Caco-2 (cell line): ENCODE measurements at regions not wholly inside any gene's neighbourhood (a gene's known extent, or its start where the extent isn't known, plus 50 kb on each side); places are given as distances from the start of the nearest gene placed in this dataset.

ENCODE experiments used
- BruUV-seq: library from RNA; stranded (reverse); fragments of 400-500 nt; replicated peaks from 2 replicates; lab custom pipeline; 2021; lab: Mats Ljungman, UMichigan
- CTCF ChIA-PET: fragments of 300-600 bp; sonication (Branson Sonifier 250); formaldehyde crosslinking; loops from one replicate; lab custom pipeline; 2022; ENCODE audit warnings: antibody characterized with exemption; lab: Charles Lee
- POLR2A ChIA-PET: fragments of 300-600 bp; sonication (Branson Sonifier 250); formaldehyde crosslinking; loops from one replicate; lab custom pipeline; 2022; ENCODE audit warnings: antibody characterized with exemption; lab: Charles Lee
- DNase-seq, 2 experiments: peaks; one replicate each; pipeline versions ENCODE4 v3.0.0 to v3.0.0-alpha.2; 2020 to 2022
- H3K27me3 ChIP-seq: replicated peaks from 2 replicates; pipeline ENCODE4 v1.6.0; 2011; ENCODE audit warnings: low read length; ENCODE audit not compliant: control insufficient read depth, insufficient read depth
- H3K36me3 ChIP-seq: 2 replicates; pipeline ENCODE4 v1.5.1; 2011; ENCODE audit warnings: low read length; ENCODE audit not compliant: control insufficient read depth, insufficient read depth
- H3K4me1 ChIP-seq: fragments of 250-450 bp; sonication (Bioruptor Pico); 2 replicates; pipeline ENCODE4 v1.5.1; 2020; ENCODE audit warnings: mild to moderate bottlenecking
- H3K4me3 ChIP-seq: 2 replicates; pipeline ENCODE4 v1.5.1; 2011; ENCODE audit warnings: low read depth, mild to moderate bottlenecking, control low read depth, low read length
- H3K9me3 ChIP-seq: fragments of 250-450 bp; sonication (Bioruptor Pico); 2 replicates; pipeline ENCODE4 v1.5.1; 2020; ENCODE audit warnings: mild to moderate bottlenecking, moderate library complexity
- H3K27ac Mint-ChIP-seq: one replicate; pipeline ENCODE4 v1.8.0; 2022; ENCODE audit warnings: mixed read lengths; ENCODE audit not compliant: unreplicated experiment
- H3K27me3 Mint-ChIP-seq: one replicate; pipeline ENCODE4 v1.8.0; 2022; ENCODE audit warnings: mixed read lengths; ENCODE audit not compliant: insufficient read depth, unreplicated experiment
- H3K36me3 Mint-ChIP-seq: one replicate; pipeline ENCODE4 v1.8.0; 2022; ENCODE audit warnings: mild to moderate bottlenecking, mixed read lengths; ENCODE audit not compliant: insufficient read depth, unreplicated experiment
- H3K4me1 Mint-ChIP-seq: one replicate; pipeline ENCODE4 v1.8.0; 2022; ENCODE audit warnings: low read depth, mixed read lengths; ENCODE audit not compliant: unreplicated experiment
- H3K4me3 Mint-ChIP-seq: one replicate; pipeline ENCODE4 v1.8.0; 2022; ENCODE audit warnings: mild to moderate bottlenecking, moderate library complexity, mixed read lengths; ENCODE audit not compliant: unreplicated experiment
- H3K9me3 Mint-ChIP-seq: one replicate; pipeline ENCODE4 v1.8.0; 2022; ENCODE audit warnings: mixed read lengths; ENCODE audit not compliant: unreplicated experiment
- CTCF ChIP-seq, 2 experiments: fragments of 200-600 bp in 1 of 2; IDR thresholded peaks; 1 replicate in 1 of 2; 2 replicates in 1 of 2; pipeline versions ENCODE4 v1.5.1 to v1.8.0; 2011 to 2022; ENCODE audit warnings: antibody characterized with exemption in 1 of 2, control low read depth in 1 of 2, inconsistent platforms in 1 of 2, low read depth in 1 of 2, low read length in 1 of 2, mild to moderate bottlenecking in 1 of 2, moderate library complexity in 1 of 2; ENCODE audit not compliant: insufficient read depth in 1 of 2, severe bottlenecking in 1 of 2, unreplicated experiment in 1 of 2
- intact Hi-C: fragments of 100-400 bp; cut with micrococcal nuclease; formaldehyde crosslinking; loops from one replicate; pipeline ENCODE4 v1.10.0; 2022; ENCODE audit not compliant: unreplicated experiment

DNA sequence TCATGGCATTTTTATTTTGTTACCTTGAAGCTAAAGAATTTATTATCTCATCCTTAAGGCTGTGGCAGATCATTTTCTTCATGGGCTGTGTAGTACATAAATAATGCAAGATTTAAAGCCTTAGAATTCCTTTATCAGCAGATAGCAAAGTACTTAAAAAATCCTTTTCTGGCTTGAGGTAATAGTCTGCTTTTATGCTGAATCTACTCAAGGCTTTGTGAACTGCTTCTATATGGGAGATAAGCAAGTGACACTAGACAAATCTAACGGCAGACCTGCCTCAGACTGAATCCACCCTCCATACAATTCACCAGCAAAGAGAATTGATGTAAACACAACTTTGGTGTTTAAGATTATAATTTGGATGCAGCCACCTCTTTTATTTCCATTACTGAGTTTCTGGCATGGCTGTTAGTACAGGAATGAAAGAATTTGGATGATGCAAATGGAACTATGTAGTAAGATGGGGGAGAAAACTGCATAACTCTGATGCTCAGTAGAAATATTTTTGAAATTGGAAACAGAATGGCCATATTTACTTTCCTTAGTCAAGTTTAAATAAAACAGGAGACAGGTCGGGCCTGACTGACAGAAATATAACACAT is 1121.5 kb downstream of the NAALADL2 start:
- ChIA-PET POLR2A (no interaction called here), CTCF (no interaction called here)
- Mint-ChIP-seq H3K9me3 (no peaks in the 10 kb centered on the region), H3K4me3 (no peak overlapping the region), H3K4me1 (no peaks in the 10 kb centered on the region), H3K36me3 (no peaks in the 10 kb centered on the region), H3K27ac (no peak overlapping the region), H3K27me3 (no peaks in the 10 kb centered on the region)
- H3K9me3 ChIP-seq = no peaks in the 10 kb centered on the region
- no peak overlapping the region for H3K4me3 ChIP-seq
- no peak for DNase-seq
- no peaks in the 10 kb centered on the region for H3K4me1 ChIP-seq
- H3K36me3 ChIP-seq = no peaks in the 10 kb centered on the region
- no TSS peak for BruUV-seq
- intact Hi-C loops = no loop called here
- H3K27me3 ChIP-seq = no peaks in the 10 kb centered on the region
- no peak for TF ChIP-seq CTCF (IDR thresholded peaks at IDR 0.05; ENCODE audit: insufficient read depth in 1 of 2, low read depth in 1 of 2, low read length in 1 of 2, severe bottlenecking in 1 of 2, unreplicated experiment in 1 of 2)

- Histone ChIP-seq H3K36me3 (no peaks in the 10 kb centered on the region), H3K27me3 (no peaks in the 10 kb centered on the region), H3K9me3 (no peaks in the 10 kb centered on the region), H3K4me3 (no peak overlapping the region), H3K4me1 (no peaks in the 10 kb centered on the region)
- POLR2A ChIA-PET = no interaction called here
- H3K4me3 Mint-ChIP-seq = no peak overlapping the region
- no peak for TF ChIP-seq CTCF (IDR thresholded peaks at IDR 0.05; ENCODE audit: insufficient read depth in 1 of 2, low read depth in 1 of 2, low read length in 1 of 2, severe bottlenecking in 1 of 2, unreplicated experiment in 1 of 2)
- H3K9me3 Mint-ChIP-seq = no peaks in the 10 kb centered on the region
- no peak for DNase-seq
- no peaks in the 10 kb centered on the region for H3K36me3 Mint-ChIP-seq
- CTCF ChIA-PET = no interaction called here
- BruUV-seq = no TSS peak
- H3K27me3 Mint-ChIP-seq = no peaks in the 10 kb centered on the region
- intact Hi-C loops = no loop called here
- H3K4me1 Mint-ChIP-seq = no peaks in the 10 kb centered on the region
- H3K27ac Mint-ChIP-seq = no peak overlapping the region
Observed at GRCh38 chr3:175977968-175978752, 1119.0 kb downstream of the NAALADL2 start.

DNA sequence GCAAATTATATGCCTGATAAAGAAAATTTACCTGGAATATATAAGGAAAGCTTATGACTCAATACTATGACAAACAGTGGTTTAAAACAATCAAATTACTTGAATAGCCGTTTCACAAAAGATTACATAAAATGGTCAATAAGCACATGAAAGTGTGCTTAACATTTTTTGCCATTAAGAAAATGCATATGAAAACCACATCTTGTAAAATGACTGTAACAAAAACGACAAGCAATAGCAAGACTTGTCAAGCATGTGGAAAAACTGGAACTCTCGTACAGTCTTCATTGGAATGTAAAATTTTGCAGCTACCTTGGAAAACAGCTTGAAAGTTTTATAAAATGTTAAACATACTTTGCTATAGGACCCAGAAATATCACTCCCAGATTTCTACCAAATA is 1110.3 kb downstream of the NAALADL2 start:
- no peaks in the 10 kb centered on the region for H3K4me1 Mint-ChIP-seq
- CTCF ChIA-PET = no interaction called here
- no peaks in the 10 kb centered on the region for H3K27me3 Mint-ChIP-seq
- H3K4me3 Mint-ChIP-seq = no peak overlapping the region
- TF ChIP-seq CTCF (IDR thresholded peaks at IDR 0.05; ENCODE audit: insufficient read depth in 1 of 2, low read depth in 1 of 2, low read length in 1 of 2, severe bottlenecking in 1 of 2, unreplicated experiment in 1 of 2) = no peak
- no peaks in the 10 kb centered on the region for H3K36me3 Mint-ChIP-seq
- H3K9me3 ChIP-seq = no peaks in the 10 kb centered on the region
- H3K4me1 ChIP-seq = no peaks in the 10 kb centered on the region
- peaks cover 40% of the 10 kb centered on the region for H3K9me3 Mint-ChIP-seq
- H3K27me3 ChIP-seq = no peaks in the 10 kb centered on the region
- H3K4me3 ChIP-seq = no peak overlapping the region
- intact Hi-C loops = no loop called here
- H3K27ac Mint-ChIP-seq = no peak overlapping the region
- no TSS peak for BruUV-seq
- DNase-seq = no peak
- POLR2A ChIA-PET = no interaction called here
- H3K36me3 ChIP-seq = no peaks in the 10 kb centered on the region
